ENCODE measurements at regions not wholly inside any gene's neighbourhood (a gene's known extent, or its start where the extent isn't known, plus 50 kb on each side); places are given as distances from the start of the nearest gene placed in this dataset.

DNA sequence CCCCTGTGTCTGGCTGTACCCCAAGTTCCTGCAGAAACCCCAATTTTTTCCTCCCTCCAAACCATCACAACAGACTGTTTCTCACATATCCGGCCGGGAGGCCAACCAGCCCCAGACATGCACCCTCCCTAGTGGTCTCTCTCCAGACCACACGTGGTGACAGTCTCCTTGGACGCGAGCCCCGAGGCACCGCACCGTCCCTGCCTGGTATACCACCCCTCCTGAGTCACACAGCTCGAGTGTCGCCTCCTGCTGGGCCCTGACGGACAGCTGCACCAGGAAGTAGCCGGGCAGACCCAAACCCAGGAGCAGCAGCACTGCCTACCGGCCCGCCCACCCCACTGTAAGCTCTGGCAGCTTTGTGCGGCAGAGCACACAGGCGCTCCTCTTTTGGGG lies 97.4 kb downstream of the RFLNA start:
- Histone ChIP-seq H3K79me2 (ENCODE audit: control insufficient read depth, insufficient read depth, low read length, unreplicated experiment) (peaks cover 20% of the 10 kb centered on the region), H3K27me3 (ENCODE audit: insufficient read depth, low read length) (no peaks in the 10 kb centered on the region), H2AFZ (ENCODE audit: low read length, unreplicated experiment) (no peak overlapping the region), H3K27ac (ENCODE audit: low read depth, low read length) (peak overlapping the region; percentile 72), H3K36me3 (ENCODE audit: insufficient read depth, low read length) (no peaks in the 10 kb centered on the region), H3K4me1 (ENCODE audit: control insufficient read depth, insufficient read depth, low read length, unreplicated experiment) (peaks cover 57% of the 10 kb centered on the region), H3K4me3 (ENCODE audit: low read depth, low read length) (no peak overlapping the region)

DNA sequence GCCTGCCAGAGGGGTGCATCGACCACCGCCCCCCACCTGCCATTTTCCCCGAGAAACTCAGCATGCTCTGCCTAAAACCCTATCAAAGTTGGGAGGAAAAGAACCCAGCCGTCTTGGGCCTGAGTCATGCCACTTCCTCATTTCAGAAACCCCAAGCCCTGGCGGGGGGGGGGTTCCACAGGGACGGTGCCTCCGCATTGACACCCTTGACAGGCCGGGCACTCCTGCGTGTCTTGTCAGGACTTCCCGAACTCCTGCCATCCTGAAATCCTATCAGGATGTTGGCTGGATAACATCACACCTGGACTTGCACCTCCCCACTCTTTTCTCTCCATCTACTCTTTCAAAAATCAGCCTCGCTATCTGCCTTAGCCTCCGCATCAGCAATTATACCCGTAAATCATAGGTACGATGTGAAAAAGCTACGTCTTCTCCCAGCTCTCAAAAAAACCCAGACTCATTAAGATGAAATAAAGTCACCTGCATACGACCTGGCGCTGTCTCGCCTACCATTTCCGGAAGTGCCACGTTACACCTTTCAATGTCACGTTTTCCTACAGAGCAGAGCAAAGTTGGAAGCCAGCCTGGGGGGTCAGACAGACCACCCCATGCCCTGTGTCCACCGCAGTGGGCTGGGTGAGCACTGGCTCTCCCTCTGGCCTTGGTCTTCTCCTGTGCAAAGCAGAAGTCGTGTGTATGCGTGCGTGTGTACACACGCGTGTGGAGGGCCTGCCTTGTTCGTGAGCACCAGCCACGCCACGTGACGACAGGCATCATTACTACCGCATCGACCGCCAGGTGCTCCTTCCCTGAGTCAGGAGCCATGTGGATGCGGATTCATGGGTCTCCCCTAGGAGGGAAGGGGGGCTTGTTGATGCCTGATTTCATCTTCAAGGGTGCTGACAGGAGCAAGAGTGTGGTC lies 96.7 kb downstream of the RFLNA start:
- Histone ChIP-seq H3K4me1 (ENCODE audit: control insufficient read depth, insufficient read depth, low read length, unreplicated experiment) (peaks cover 62% of the 10 kb centered on the region), H3K27me3 (ENCODE audit: insufficient read depth, low read length) (no peaks in the 10 kb centered on the region), H2AFZ (ENCODE audit: low read length, unreplicated experiment) (no peak overlapping the region), H3K4me3 (ENCODE audit: low read depth, low read length) (peak overlapping the region; percentile 35), H3K36me3 (ENCODE audit: insufficient read depth, low read length) (no peaks in the 10 kb centered on the region), H3K27ac (ENCODE audit: low read depth, low read length) (peak overlapping the region; percentile 72), H3K79me2 (ENCODE audit: control insufficient read depth, insufficient read depth, low read length, unreplicated experiment) (peaks cover 26% of the 10 kb centered on the region)

DNA sequence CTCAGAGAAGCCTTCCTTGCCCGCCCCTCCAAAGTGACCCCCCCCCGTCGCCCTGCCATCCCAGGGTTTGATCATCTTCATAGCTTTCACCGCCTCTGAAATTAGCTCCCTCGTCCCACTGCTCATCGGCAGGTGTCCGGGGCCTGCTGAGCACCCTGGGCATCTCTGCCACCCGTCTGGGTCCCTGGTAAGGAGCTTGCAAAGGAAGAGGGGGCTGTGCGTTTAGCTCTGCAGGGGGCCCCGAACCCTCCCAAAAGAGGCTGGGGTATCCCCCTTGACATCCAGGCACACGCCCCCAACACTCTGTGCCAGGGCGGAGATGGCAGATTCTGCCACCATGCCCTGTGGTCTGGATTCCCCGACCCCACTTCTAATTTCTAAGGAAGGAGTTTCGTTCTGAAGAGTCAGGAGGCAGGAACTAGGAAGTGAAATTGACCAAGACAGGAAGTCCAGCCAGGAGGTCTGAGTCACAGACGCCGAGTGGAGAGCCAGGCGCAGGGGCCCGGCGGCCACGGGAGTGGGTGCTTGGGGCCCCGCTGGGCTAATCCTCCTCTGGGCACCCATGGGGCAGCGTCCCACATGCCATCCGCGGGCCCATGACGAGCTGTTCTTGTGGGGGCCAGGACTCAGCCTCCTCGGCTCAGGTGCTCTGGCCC lies 95.7 kb downstream of the RFLNA start:
- H3K27me3 ChIP-seq (ENCODE audit: insufficient read depth, low read length) = no peaks in the 10 kb centered on the region
- no peak overlapping the region for H2AFZ ChIP-seq (ENCODE audit: low read length, unreplicated experiment)
- H3K4me1 ChIP-seq (ENCODE audit: control insufficient read depth, insufficient read depth, low read length, unreplicated experiment) = peaks cover 66% of the 10 kb centered on the region
- no peaks in the 10 kb centered on the region for H3K36me3 ChIP-seq (ENCODE audit: insufficient read depth, low read length)
- H3K27ac ChIP-seq (ENCODE audit: low read depth, low read length) = peak overlapping the region; percentile 72
- H3K4me3 ChIP-seq (ENCODE audit: low read depth, low read length) = peak overlapping the region; percentile 35
- H3K79me2 ChIP-seq (ENCODE audit: control insufficient read depth, insufficient read depth, low read length, unreplicated experiment) = peaks cover 35% of the 10 kb centered on the region

DNA sequence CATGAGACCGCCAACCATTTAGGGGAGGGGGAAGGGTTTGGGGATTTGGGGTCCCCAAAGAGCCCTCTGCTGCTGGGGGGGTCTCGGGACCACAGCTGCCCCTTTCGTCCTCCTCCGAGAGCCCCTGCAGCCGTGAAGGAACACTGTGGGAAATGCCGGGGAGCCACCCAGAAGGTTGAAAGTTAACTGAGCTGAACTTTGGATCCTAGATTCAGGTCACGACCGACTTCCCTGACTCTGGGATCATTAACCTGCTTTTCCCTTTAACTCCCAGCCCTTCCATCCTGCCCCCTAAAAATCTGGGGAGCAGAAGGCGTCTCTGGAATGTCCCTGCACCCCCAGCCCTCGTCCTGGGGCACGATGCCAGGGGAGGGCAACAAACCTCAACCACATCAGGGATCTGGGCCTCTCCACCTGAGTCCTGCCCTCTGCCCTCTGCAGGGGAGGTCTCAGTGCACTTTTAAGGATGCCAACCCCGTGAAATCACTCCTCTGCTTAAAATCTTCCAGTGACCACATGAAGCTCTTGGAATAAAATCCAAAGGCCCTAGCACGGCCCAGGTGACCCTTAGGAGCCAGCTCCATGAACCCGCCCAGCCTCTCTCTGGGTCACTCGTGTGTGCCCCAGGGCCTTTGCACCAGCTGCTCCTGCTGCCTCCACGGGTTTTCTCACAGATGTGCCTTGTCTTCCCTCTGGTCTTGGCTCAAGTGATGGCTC lies 95.0 kb downstream of the RFLNA start:
- peak overlapping the region; percentile 72 for H3K27ac ChIP-seq (ENCODE audit: low read depth, low read length)
- H3K4me3 ChIP-seq (ENCODE audit: low read depth, low read length) = peak overlapping the region; percentile 81
- peaks cover 41% of the 10 kb centered on the region for H3K79me2 ChIP-seq (ENCODE audit: control insufficient read depth, insufficient read depth, low read length, unreplicated experiment)
- no peaks in the 10 kb centered on the region for H3K36me3 ChIP-seq (ENCODE audit: insufficient read depth, low read length)
- H2AFZ ChIP-seq (ENCODE audit: low read length, unreplicated experiment) = no peak overlapping the region
- no peaks in the 10 kb centered on the region for H3K27me3 ChIP-seq (ENCODE audit: insufficient read depth, low read length)
- H3K4me1 ChIP-seq (ENCODE audit: control insufficient read depth, insufficient read depth, low read length, unreplicated experiment) = peaks cover 72% of the 10 kb centered on the region

DNA sequence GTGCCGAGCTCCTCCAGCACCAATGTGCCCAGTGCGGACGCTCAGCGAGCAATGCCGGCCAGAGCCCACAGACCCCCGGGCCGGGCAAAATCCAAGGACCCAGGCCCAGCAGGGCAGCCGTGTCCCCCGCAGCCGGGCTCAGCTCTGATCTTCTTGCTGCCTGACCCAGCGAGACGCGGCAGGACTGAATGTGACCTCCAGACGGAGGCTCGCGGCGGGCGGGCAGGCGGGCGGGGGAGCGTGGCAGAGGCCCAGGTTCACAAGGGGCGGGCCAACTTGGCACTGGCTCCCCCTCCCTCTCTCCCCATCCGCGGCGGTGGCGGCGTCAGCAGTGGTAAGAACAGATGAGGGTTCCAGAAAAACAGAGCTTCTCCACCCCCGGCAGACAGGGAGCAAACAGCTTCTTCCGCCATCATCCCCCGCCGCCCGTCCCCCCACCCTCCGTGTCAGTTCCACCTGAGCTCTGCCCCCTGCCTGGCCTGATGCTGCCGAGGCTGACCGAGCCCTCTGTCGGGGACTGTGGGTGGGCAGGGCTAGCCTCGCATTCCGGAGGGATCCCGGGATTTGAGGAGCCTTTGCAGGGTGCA lies 94.3 kb downstream of the RFLNA start:
- H3K27ac ChIP-seq (ENCODE audit: low read depth, low read length) = peak overlapping the region; percentile 72
- peaks cover 78% of the 10 kb centered on the region for H3K4me1 ChIP-seq (ENCODE audit: control insufficient read depth, insufficient read depth, low read length, unreplicated experiment)
- peak overlapping the region; percentile 81 for H3K4me3 ChIP-seq (ENCODE audit: low read depth, low read length)
- H3K36me3 ChIP-seq (ENCODE audit: insufficient read depth, low read length) = no peaks in the 10 kb centered on the region
- no peak overlapping the region for H2AFZ ChIP-seq (ENCODE audit: low read length, unreplicated experiment)
- peaks cover 47% of the 10 kb centered on the region for H3K79me2 ChIP-seq (ENCODE audit: control insufficient read depth, insufficient read depth, low read length, unreplicated experiment)
- H3K27me3 ChIP-seq (ENCODE audit: insufficient read depth, low read length) = no peaks in the 10 kb centered on the region

DNA sequence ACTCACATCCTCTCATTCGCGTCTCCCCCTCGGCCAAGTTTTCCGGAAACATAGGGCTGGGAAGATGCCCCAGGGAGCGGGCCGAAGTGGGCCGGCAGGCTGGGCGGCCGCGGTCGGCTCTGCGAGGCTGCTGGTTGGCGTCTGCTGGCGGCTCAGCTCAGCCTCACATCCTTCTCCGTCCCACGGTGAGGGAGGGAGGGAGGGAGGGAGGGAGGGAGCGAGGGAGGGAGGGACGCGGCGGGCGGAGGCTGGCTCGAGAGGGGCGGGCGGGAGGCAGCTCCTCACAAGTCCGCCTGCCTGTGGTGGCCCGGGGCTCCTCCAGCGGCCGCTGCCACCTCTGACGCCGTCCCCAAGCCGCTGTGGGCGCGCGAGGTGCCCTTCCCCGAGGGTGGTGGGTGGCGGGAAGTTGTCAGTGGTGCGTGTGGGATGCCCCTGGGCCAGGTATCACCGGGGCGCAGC lies 93.8 kb downstream of the RFLNA start:
- Histone ChIP-seq H3K4me1 (ENCODE audit: control insufficient read depth, insufficient read depth, low read length, unreplicated experiment) (peaks cover 76% of the 10 kb centered on the region), H2AFZ (ENCODE audit: low read length, unreplicated experiment) (no peak overlapping the region), H3K27ac (ENCODE audit: low read depth, low read length) (peak overlapping the region; percentile 72), H3K36me3 (ENCODE audit: insufficient read depth, low read length) (0 out of 2 replicates have a peak, but pooled peaks cover under 1% of the 10 kb centered on the region), H3K79me2 (ENCODE audit: control insufficient read depth, insufficient read depth, low read length, unreplicated experiment) (peaks cover 53% of the 10 kb centered on the region), H3K27me3 (ENCODE audit: insufficient read depth, low read length) (no peaks in the 10 kb centered on the region), H3K4me3 (ENCODE audit: low read depth, low read length) (peak overlapping the region; percentile 81)

DNA sequence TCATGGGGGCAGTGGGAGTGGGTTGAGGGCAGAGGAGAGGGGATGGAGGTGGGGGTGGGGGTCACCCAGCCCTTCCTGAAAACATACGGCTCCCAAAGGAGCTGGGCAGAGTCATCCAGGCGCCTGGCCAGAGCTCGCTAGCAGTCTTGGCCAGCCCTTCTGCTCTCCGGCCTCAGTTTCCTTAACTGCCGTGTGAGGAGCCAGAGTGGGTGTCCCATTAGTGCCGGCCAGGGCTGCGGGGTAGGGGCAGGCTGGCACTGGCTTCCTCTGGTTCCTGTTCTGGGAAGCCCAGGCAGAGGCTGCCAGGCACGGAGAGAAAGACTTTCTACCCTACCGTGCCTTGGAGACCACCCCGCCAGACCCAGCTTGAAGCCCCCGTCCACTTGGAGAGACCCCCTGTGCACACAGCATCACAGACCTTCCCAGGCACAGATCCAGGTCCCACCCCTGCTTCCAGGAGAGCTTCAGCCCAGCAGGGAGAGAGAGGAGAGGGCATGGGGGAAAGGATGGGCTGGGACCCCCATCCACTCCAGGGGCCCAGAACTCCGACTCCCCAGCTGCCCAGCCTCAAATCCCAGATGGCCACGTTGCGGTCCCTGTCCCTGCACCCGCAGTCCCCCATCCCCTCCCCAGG lies 93.3 kb downstream of the RFLNA start:
- Histone ChIP-seq H3K4me3 (ENCODE audit: low read depth, low read length) (peak overlapping the region; percentile 81), H3K36me3 (ENCODE audit: insufficient read depth, low read length) (0 out of 2 replicates have a peak, but pooled peaks cover 3% of the 10 kb centered on the region), H3K4me1 (ENCODE audit: control insufficient read depth, insufficient read depth, low read length, unreplicated experiment) (peaks cover 70% of the 10 kb centered on the region), H3K27ac (ENCODE audit: low read depth, low read length) (peak overlapping the region; percentile 72), H2AFZ (ENCODE audit: low read length, unreplicated experiment) (no peak overlapping the region), H3K79me2 (ENCODE audit: control insufficient read depth, insufficient read depth, low read length, unreplicated experiment) (peaks cover 58% of the 10 kb centered on the region), H3K27me3 (ENCODE audit: insufficient read depth, low read length) (no peaks in the 10 kb centered on the region)

DNA sequence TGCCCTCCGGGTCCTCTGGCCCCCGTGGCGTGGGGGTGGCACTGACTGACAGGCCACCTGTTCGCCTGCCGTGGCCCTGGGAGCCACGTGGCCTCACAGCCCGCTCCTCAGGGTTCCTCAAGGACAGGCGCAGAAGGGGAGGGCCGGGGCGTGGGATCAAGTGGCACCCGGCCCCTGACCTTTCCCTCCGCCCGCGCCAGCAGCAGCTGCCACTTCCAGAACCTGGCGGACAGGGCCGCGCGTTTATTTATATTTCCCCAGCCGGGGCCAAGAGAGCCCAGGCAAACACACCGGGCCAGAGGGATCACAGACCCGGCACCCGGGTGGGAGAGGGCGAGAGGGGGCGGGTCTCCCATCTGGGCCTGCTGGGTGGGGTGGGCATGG lies 92.6 kb downstream of the RFLNA start:
- peak overlapping the region; percentile 81 for H3K4me3 ChIP-seq (ENCODE audit: low read depth, low read length)
- peaks cover 67% of the 10 kb centered on the region for H3K4me1 ChIP-seq (ENCODE audit: control insufficient read depth, insufficient read depth, low read length, unreplicated experiment)
- 0 out of 2 replicates have a peak, but pooled peaks cover 3% of the 10 kb centered on the region for H3K36me3 ChIP-seq (ENCODE audit: insufficient read depth, low read length)
- peaks cover 64% of the 10 kb centered on the region for H3K79me2 ChIP-seq (ENCODE audit: control insufficient read depth, insufficient read depth, low read length, unreplicated experiment)
- H3K27me3 ChIP-seq (ENCODE audit: insufficient read depth, low read length) = no peaks in the 10 kb centered on the region
- peak overlapping the region; percentile 72 for H3K27ac ChIP-seq (ENCODE audit: low read depth, low read length)
- no peak overlapping the region for H2AFZ ChIP-seq (ENCODE audit: low read length, unreplicated experiment)

DNA sequence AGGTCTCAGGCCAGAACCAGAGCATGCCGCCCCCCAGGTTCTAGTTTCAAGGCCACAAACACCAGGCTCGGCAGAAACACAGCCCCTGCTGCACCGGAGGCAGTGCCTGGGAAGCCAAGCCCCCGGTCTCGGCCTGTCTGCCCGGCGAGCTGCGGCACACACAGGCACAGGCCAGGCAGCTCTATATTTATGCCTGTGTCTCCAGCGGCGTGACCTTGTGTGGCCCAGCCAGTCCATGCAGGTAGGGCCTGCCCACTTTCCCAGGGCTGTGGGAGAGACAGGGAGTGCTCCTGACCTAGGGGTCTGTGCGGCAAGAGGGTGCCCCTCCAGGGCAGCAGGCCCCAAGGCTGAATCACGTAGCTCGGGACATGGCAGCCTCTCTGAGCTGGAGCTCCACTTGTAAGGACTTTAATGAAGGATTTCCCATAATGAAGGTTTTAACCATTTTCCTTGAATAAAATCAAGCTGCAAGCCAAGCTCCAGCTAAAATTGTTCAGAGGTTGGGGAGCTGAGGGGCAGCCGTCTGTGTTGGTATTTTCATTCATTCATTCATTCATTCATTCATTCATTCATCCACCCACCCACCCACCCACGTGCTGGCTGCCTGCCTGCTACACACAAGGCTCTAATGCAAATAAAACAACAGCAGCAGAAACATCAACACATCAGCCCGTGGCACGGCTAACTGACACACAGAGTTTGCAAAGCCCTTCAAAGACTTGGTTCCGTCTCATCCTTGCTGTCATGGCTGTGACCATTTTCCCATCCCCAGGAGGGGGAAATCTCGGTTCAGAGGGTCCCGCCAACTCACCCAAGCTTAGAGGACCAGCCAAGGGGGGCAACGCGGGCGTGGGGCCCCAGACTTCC lies 92.0 kb downstream of the RFLNA start:
- no peak overlapping the region for H2AFZ ChIP-seq (ENCODE audit: low read length, unreplicated experiment)
- H3K27ac ChIP-seq (ENCODE audit: low read depth, low read length) = peak overlapping the region; percentile 72
- peaks cover 70% of the 10 kb centered on the region for H3K79me2 ChIP-seq (ENCODE audit: control insufficient read depth, insufficient read depth, low read length, unreplicated experiment)
- 0 out of 2 replicates have a peak, but pooled peaks cover 3% of the 10 kb centered on the region for H3K36me3 ChIP-seq (ENCODE audit: insufficient read depth, low read length)
- no peaks in the 10 kb centered on the region for H3K27me3 ChIP-seq (ENCODE audit: insufficient read depth, low read length)
- peak overlapping the region; percentile 81 for H3K4me3 ChIP-seq (ENCODE audit: low read depth, low read length)
- peaks cover 67% of the 10 kb centered on the region for H3K4me1 ChIP-seq (ENCODE audit: control insufficient read depth, insufficient read depth, low read length, unreplicated experiment)
